Upper lobe of left lung (tissue), 4 donors: ENCODE measurements at regions not wholly inside any gene's neighbourhood (a gene's known extent, or its start where the extent isn't known, plus 50 kb on each side); places are given as distances from the start of the nearest gene placed in this dataset.

Experiments
- CTCF ChIP-seq, 6 experiments: fragments of 450-650 bp in 4 of 6; fragments of 200-600 bp in 2 of 6; sonication (generic) in 2 of 6; IDR thresholded peaks; one replicate each; pipeline ENCODE4 v1.5.1; 2016 to 2019; ENCODE audit warnings: antibody characterized with exemption in 6 of 6
- POLR2A ChIP-seq, 4 donors: fragments of 450-650 bp; IDR thresholded peaks; one replicate each; pipeline ENCODE4 v1.5.1; 2016 to 2017; ENCODE audit warnings: antibody characterized with exemption in 4 of 4, mild to moderate bottlenecking in 2 of 4
- POLR2AphosphoS5 ChIP-seq, 2 donors: sonication (generic); formaldehyde crosslinking; IDR thresholded peaks; one replicate each; pipeline ENCODE4 v1.5.1; 2017; ENCODE audit warnings: antibody characterized with exemption in 2 of 2

- TF ChIP-seq CTCF (IDR thresholded peaks at IDR 0.05) (no peak), POLR2A (IDR thresholded peaks at IDR 0.05) (no peak), POLR2AphosphoS5 (IDR thresholded peaks at IDR 0.05) (no peak)
These were observed 959.9 kb upstream of the GHITM start for GRCh38 chr10:83179371-83179770.
